Natural killer cell (primary cell): ENCODE measurements at regions not wholly inside any gene's neighbourhood (a gene's known extent, or its start where the extent isn't known, plus 50 kb on each side); places are given as distances from the start of the nearest gene placed in this dataset.
"Not testable (repeated sequence)": the region's sequence is repeated elsewhere in the genome, so short reads cannot be mapped to it uniquely, and the experiment has no call there.

Experiments used
- ATAC-seq, 3 donors: fragments of 150-1000 bp in 2 of 3; fragments of 200-7000 bp in 1 of 3; cut with Tn5 transposase; 1 replicate in 1 of 3; 2 replicates in 2 of 3; pipeline ENCODE4 v1.10.0; 2021; ENCODE audit warnings: mild to moderate bottlenecking in 2 of 3, moderate library complexity in 2 of 3
- DNase-seq, 2 donors: peaks; one replicate each; pipeline versions ENCODE4 v3.0.0 to v3.0.0-alpha.2; 2013 to 2021; ENCODE audit warnings: mixed read lengths in 1 of 2
- H3K27ac ChIP-seq: one replicate; pipeline ENCODE4 v1.5.1; 2013; ENCODE audit warnings: mild to moderate bottlenecking, low read length
- H3K27me3 ChIP-seq: one replicate; pipeline ENCODE4 v1.6.1; 2013; ENCODE audit warnings: low read length; ENCODE audit not compliant: control insufficient read depth, insufficient read depth
- H3K36me3 ChIP-seq: one replicate; pipeline ENCODE4 v1.6.1; 2013; ENCODE audit warnings: low read length; ENCODE audit not compliant: control insufficient read depth, insufficient read depth
- H3K4me1 ChIP-seq: one replicate; pipeline ENCODE4 v1.6.1; 2013; ENCODE audit warnings: low read length; ENCODE audit not compliant: control insufficient read depth, insufficient read depth
- H3K4me3 ChIP-seq: one replicate; pipeline ENCODE4 v1.5.1; 2013; ENCODE audit warnings: low read length
- H3K9me3 ChIP-seq: one replicate; pipeline ENCODE4 v1.6.1; 2013; ENCODE audit warnings: low read length; ENCODE audit not compliant: control insufficient read depth, insufficient read depth
- H3K27ac Mint-ChIP-seq, 2 donors: one replicate each; pipeline ENCODE4 v1.8.0; 2022; ENCODE audit warnings: mild to moderate bottlenecking in 2 of 2, mixed read lengths in 2 of 2, moderate library complexity in 1 of 2
- H3K27me3 Mint-ChIP-seq, 2 donors: one replicate each; pipeline ENCODE4 v1.8.0; 2022; ENCODE audit warnings: low read depth in 2 of 2, mixed read lengths in 2 of 2
- H3K36me3 Mint-ChIP-seq: one replicate; pipeline ENCODE4 v1.8.0; 2022; ENCODE audit warnings: mixed read lengths
- H3K4me1 Mint-ChIP-seq, 2 donors: one replicate each; pipeline ENCODE4 v1.8.0; 2022; ENCODE audit warnings: mixed read lengths in 2 of 2
- H3K4me3 Mint-ChIP-seq: one replicate; pipeline ENCODE4 v1.8.0; 2022; ENCODE audit warnings: mild to moderate bottlenecking, moderate library complexity, mixed read lengths
- H3K9me3 Mint-ChIP-seq, 2 donors: one replicate each; pipeline ENCODE4 v1.8.0; 2022; ENCODE audit warnings: mixed read lengths in 2 of 2
- WGBS: methylation state at CpG from one replicate; pipeline ENCODE4 v1.1.7; 2013; ENCODE audit warnings: missing lambda C conversion rate; ENCODE audit not compliant: insufficient coverage; 5-methylcytosine and 5-hydroxymethylcytosine counted together
- intact Hi-C: fragments of 100-400 bp; cut with micrococcal nuclease; formaldehyde crosslinking; loops from one replicate; pipeline ENCODE4 v1.14.2; 2022
- TF ChIP-seq, protein P1 (sequence below): fragments of 200-600 bp; IDR thresholded peaks from one replicate; pipeline ENCODE4 v1.8.0; 2022; ENCODE audit warnings: antibody characterized with exemption

DNA sequence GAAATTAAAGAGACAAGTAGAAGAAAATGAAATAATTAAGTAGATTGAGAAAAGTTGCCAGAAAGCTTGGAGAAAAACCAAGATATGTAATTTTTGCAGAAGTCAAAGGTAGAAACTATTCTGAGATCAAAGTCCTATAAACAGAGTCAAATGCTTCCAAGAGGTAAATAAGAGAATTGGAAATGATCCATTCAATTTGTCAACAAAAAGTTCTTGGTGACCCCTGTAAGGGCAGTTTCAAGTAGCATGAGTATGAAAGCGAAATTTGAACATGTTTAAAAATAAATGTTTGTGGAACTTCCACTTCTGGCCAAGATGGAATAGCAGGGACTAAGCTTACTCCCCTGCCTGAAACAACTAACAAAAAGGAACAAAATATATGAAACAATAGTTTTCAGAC lies 562.0 kb downstream of the SMARCA1 start:
- Histone ChIP-seq H3K27ac (no peak overlapping the region), H3K4me3 (no peak overlapping the region), H3K27me3 (no peaks in the 10 kb centered on the region), H3K36me3 (no peaks in the 10 kb centered on the region), H3K9me3 (no peaks in the 10 kb centered on the region), H3K4me1 (no peaks in the 10 kb centered on the region)
- WGBS: no CpG with 5 or more reads among the region's 1 CpG
- no peak overlapping the region for H3K4me3 Mint-ChIP-seq
- no peaks in the 10 kb centered on the region for H3K27me3 Mint-ChIP-seq
- TF ChIP-seq, protein P1, sequence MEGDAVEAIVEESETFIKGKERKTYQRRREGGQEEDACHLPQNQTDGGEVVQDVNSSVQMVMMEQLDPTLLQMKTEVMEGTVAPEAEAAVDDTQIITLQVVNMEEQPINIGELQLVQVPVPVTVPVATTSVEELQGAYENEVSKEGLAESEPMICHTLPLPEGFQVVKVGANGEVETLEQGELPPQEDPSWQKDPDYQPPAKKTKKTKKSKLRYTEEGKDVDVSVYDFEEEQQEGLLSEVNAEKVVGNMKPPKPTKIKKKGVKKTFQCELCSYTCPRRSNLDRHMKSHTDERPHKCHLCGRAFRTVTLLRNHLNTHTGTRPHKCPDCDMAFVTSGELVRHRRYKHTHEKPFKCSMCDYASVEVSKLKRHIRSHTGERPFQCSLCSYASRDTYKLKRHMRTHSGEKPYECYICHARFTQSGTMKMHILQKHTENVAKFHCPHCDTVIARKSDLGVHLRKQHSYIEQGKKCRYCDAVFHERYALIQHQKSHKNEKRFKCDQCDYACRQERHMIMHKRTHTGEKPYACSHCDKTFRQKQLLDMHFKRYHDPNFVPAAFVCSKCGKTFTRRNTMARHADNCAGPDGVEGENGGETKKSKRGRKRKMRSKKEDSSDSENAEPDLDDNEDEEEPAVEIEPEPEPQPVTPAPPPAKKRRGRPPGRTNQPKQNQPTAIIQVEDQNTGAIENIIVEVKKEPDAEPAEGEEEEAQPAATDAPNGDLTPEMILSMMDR: no peak
- peaks cover 0 to 3% of the 10 kb centered on the region in 2 donors for H3K9me3 Mint-ChIP-seq
- H3K36me3 Mint-ChIP-seq: no peaks in the 10 kb centered on the region
- ATAC-seq (no peak), DNase-seq (no peak)
- H3K4me1 Mint-ChIP-seq: no peaks in the 10 kb centered on the region
- intact Hi-C loops: no loop called here
- H3K27ac Mint-ChIP-seq: no peak overlapping the region

DNA sequence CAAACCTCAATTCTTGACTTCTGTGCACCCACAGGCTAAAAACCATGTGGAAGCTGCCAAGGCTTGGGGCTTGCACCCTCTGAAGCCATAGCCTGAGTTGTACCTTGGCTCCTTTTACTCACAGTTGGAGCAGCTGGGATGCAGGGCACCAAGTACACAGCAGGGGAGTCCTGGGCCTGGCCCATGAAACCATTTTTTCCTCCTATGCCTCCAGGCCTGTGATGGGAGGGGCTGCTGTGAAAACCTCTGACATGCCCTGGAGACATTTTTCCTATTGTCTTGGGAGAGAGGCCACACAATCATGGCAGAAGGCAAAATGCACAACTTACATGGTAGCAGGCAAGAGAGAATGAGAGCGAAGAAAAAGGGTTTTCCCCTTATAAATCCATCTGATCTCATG lies 568.6 kb downstream of the SMARCA1 start:
- H3K4me1 Mint-ChIP-seq, H3K27ac Mint-ChIP-seq, DNase-seq, H3K27me3 ChIP-seq, H3K4me1 ChIP-seq, H3K9me3 Mint-ChIP-seq, H3K9me3 ChIP-seq, H3K27ac ChIP-seq, H3K36me3 ChIP-seq, H3K4me3 ChIP-seq, ATAC-seq, H3K36me3 Mint-ChIP-seq, H3K4me3 Mint-ChIP-seq, intact Hi-C loops, H3K27me3 Mint-ChIP-seq: not testable (repeated sequence)
- WGBS: no CpG with 5 or more reads among the region's 1 CpG

DNA sequence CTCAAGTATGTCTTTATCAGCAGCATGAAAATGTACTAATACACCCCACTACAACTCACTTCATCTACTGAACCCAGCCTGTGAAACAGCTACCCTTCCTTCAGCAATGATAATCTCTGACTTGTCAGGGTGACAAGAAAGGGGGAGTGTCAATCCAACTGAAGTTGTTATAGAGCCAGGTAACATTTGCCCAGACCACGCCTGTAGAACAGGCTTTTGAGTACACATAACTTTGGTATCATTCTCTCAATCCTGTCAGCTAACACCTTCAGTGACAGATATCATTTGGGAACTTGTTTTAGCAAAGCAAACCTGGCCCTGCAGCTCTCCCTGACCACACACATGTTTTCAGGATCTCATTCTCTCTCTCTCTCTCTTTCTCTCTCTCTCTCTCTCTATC lies 592.2 kb downstream of the SMARCA1 start:
- ATAC-seq: no peak
- H3K36me3 ChIP-seq: no peaks in the 10 kb centered on the region
- no peak overlapping the region for H3K4me3 Mint-ChIP-seq
- no peak overlapping the region for H3K27ac Mint-ChIP-seq
- H3K4me3 ChIP-seq: no peak overlapping the region
- no peak overlapping the region for H3K27ac ChIP-seq
- 71% methylated on average over 1 of the region's 1 CpG for WGBS
- no peaks in the 10 kb centered on the region for H3K27me3 ChIP-seq
- no peaks in the 10 kb centered on the region for H3K4me1 Mint-ChIP-seq
- no peaks in the 10 kb centered on the region for H3K4me1 ChIP-seq
- no peak for DNase-seq
- intact Hi-C loops: no loop called here
- TF ChIP-seq, protein P1: no peak
- H3K9me3 Mint-ChIP-seq: peaks cover 4 to 16% of the 10 kb centered on the region in 2 donors
- H3K36me3 Mint-ChIP-seq: no peaks in the 10 kb centered on the region
- H3K9me3 ChIP-seq: no peaks in the 10 kb centered on the region
- no peaks in the 10 kb centered on the region for H3K27me3 Mint-ChIP-seq

DNA sequence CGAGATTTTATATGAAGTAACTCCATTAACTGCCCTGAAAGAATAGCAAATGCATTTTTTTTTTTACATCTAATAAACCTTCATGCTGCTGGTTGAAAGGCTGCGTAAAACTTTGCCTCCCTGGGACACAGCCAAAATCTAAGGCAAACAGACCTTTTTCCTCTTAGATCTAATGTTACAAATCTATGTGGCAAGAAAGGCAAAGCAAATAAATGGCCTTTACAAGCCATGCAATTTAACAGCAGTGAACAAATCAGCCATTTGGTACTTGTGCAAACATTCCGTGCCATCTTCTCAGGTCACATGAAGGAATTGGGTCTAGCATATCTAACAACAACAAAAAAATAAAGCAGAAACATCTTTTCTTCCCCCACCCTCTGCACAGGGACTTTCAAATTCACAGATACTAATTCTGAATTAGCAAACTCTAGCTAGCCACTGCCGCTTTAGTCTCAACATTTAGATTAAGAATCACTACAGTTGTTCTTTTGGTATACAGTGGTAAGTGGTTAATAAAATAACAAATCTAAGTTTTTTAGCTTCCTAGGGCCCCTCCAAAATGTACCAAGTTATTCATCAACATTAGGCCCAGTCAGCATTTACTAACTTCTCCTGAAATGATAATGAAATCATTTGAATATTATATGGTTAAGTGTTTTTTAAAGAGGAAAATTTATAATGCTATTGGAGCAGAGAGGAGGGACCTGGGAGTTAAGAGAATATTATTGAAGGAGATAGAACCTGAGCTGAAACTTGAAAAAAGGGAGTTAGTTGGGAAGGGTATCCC lies 593.8 kb downstream of the SMARCA1 start:
- H3K27ac Mint-ChIP-seq: no peak overlapping the region
- H3K27me3 Mint-ChIP-seq: no peaks in the 10 kb centered on the region
- no peak for ATAC-seq
- H3K9me3 Mint-ChIP-seq: peaks cover 4 to 16% of the 10 kb centered on the region in 2 donors
- DNase-seq: no peak
- H3K4me1 Mint-ChIP-seq: no peaks in the 10 kb centered on the region
- no peak overlapping the region for H3K4me3 ChIP-seq
- no peaks in the 10 kb centered on the region for H3K9me3 ChIP-seq
- H3K27me3 ChIP-seq: no peaks in the 10 kb centered on the region
- H3K4me1 ChIP-seq: no peaks in the 10 kb centered on the region
- H3K27ac ChIP-seq: no peak overlapping the region
- H3K4me3 Mint-ChIP-seq: no peak overlapping the region
- TF ChIP-seq, protein P1: no peak
- H3K36me3 Mint-ChIP-seq: no peaks in the 10 kb centered on the region
- intact Hi-C loops: no loop called here
- WGBS: 84% methylated on average over 3 of the region's 4 CpGs
- no peaks in the 10 kb centered on the region for H3K36me3 ChIP-seq
